ENCODE measurements at regions not wholly inside any gene's neighbourhood (a gene's known extent, or its start where the extent isn't known, plus 50 kb on each side); places are given as distances from the start of the nearest gene placed in this dataset.

DNA sequence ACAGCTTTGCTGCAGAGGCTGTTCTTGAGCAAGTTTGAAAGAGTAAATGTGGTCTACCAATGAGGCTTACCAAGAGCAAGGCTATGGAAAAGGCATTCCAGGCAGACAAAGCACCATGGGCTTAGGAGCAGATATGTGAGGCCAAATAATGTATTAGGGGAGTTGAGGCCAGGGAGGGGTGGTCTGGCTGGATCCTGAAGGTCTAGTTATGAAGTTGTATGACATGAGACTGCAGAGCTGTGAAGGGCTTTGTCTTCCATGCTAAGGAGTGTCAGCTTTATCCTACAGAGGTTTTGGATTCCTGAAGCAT is 51.8 kb upstream of the TSPAN2 start:
- DNase-seq (ENCODE audit: low spot score): no peak
- no peak for ATAC-seq (ENCODE audit: low FRiP score)
- no peak for TF ChIP-seq CTCF (IDR thresholded peaks at IDR 0.05)

GRCh38 chr1:115140442-115141144 is 51.3 kb upstream of the TSPAN2 start:
- ATAC-seq (ENCODE audit: low FRiP score): no peak
- TF ChIP-seq CTCF (IDR thresholded peaks at IDR 0.05): no peak
- DNase-seq (ENCODE audit: low spot score): no peak

DNA sequence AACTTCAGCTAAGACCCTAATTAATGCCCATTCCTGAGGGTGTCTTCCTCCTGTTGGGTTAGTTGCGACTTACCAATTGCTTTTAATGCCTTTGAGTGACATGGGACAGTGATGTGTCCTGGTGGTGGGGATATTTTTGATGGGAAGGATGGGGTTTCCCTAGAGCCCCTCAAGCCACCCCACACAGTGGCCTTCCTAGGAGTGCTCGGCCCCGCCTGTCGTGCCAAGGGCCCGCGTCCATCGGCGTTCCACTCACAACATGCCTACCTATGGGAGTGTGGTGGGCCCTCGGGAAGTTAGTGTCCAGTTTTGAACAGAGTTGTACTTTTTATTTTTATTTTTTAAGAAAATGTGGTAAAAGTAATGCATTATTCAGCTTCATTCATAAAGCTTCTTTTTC is 50.1 kb upstream of the TSPAN2 start:
- TF ChIP-seq CTCF (IDR thresholded peaks at IDR 0.05): no peak
- DNase-seq (ENCODE audit: low spot score) (no peak), ATAC-seq (ENCODE audit: low FRiP score) (no peak)

All from omental fat pad (tissue), 3 donors.